Lower lobe of right lung (tissue), 2 donors: ENCODE measurements at regions not wholly inside any gene's neighbourhood (a gene's known extent, or its start where the extent isn't known, plus 50 kb on each side); places are given as distances from the start of the nearest gene placed in this dataset.

Experiments used
- ATAC-seq, 2 donors: fragments of 200-7000 bp; cut with Tn5 transposase; one replicate each; pipeline ENCODE4 v1.9.1; 2020 to 2022; ENCODE audit warnings: mild to moderate bottlenecking in 2 of 2, moderate library complexity in 2 of 2
- DNase-seq: peaks from one replicate; pipeline ENCODE4 v3.0.0-alpha.2; 2020
- H3K27ac ChIP-seq: fragments of 200-600 bp; one replicate; pipeline ENCODE4 v1.8.0; 2022
- H3K27me3 ChIP-seq: fragments of 200-600 bp; one replicate; pipeline ENCODE4 v1.8.0; 2022; ENCODE audit warnings: low read depth
- H3K36me3 ChIP-seq: fragments of 200-600 bp; one replicate; pipeline ENCODE4 v1.8.0; 2022; ENCODE audit warnings: mild to moderate bottlenecking
- H3K4me1 ChIP-seq: fragments of 200-600 bp; one replicate; pipeline ENCODE4 v1.8.0; 2022
- H3K4me3 ChIP-seq: fragments of 200-600 bp; one replicate; pipeline ENCODE4 v1.8.0; 2022; ENCODE audit warnings: mild to moderate bottlenecking
- H3K9me3 ChIP-seq: fragments of 200-600 bp; one replicate; pipeline ENCODE4 v1.8.0; 2022
- intact Hi-C: fragments of 100-400 bp; cut with DNase I; formaldehyde crosslinking; loops from one replicate; pipeline ENCODE4 v1.11.0; 2022
- TF ChIP-seq, protein P1 (sequence below): fragments of 200-600 bp; IDR thresholded peaks from one replicate; pipeline ENCODE4 v1.8.0; 2022; ENCODE audit warnings: antibody characterized with exemption, mild to moderate bottlenecking
- donor health status: DM: no; HTN: yes; CAD: no; lungs with severe emphysema.

DNA sequence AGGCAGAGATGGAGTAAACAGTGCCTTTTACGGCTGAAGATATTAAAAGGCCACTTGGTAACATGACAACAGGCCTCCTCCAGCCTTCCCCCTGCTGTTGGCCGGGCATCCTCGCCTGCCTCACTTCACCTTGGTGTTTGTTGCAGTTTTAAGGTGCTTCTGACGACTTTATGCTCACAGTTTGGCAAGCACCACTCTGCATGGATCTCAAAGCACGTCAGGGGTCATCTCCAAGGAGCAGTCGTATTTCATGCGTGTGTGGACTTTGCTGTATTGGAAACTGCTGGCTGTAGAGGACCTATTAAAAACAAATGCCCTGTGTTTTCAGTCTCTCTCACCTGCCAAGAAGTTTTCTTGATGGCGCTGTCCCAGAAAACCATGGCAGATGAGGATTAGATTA is 483.1 kb downstream of the RPS24 start:
- Histone ChIP-seq H3K4me1 (peaks cover 3% of the 10 kb centered on the region), H3K27ac (no peak overlapping the region), H3K9me3 (no peaks in the 10 kb centered on the region), H3K27me3 (no peaks in the 10 kb centered on the region), H3K4me3 (no peak overlapping the region), H3K36me3 (no peaks in the 10 kb centered on the region)
- TF ChIP-seq, protein P1, sequence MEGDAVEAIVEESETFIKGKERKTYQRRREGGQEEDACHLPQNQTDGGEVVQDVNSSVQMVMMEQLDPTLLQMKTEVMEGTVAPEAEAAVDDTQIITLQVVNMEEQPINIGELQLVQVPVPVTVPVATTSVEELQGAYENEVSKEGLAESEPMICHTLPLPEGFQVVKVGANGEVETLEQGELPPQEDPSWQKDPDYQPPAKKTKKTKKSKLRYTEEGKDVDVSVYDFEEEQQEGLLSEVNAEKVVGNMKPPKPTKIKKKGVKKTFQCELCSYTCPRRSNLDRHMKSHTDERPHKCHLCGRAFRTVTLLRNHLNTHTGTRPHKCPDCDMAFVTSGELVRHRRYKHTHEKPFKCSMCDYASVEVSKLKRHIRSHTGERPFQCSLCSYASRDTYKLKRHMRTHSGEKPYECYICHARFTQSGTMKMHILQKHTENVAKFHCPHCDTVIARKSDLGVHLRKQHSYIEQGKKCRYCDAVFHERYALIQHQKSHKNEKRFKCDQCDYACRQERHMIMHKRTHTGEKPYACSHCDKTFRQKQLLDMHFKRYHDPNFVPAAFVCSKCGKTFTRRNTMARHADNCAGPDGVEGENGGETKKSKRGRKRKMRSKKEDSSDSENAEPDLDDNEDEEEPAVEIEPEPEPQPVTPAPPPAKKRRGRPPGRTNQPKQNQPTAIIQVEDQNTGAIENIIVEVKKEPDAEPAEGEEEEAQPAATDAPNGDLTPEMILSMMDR = no peak
- DNase-seq (no peak), ATAC-seq (peak in 1 of 2 donors; percentile 25)
- intact Hi-C loops = no loop called here

DNA sequence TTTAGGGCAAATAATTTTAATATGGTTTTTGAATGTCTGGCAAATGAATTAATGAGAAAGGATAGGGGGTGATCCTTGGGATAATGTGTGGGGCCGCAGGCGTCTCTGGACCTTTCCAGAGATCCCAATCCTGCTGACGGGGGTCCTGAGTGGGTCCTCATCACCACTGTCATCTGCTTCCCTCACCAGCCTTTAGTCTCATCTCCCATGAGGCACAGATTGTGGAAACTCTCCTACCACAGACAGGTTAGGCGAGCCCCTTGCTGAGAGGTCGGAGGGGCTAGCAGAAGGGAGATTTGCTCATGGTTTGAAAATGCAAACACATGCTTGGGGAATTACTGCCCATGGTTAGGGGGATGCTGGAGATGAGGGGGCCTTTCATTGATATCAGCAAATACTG is 484.6 kb downstream of the RPS24 start:
- intact Hi-C loops = no loop called here
- DNase-seq = no peak
- Histone ChIP-seq H3K9me3 (no peaks in the 10 kb centered on the region), H3K27me3 (no peaks in the 10 kb centered on the region), H3K27ac (no peak overlapping the region), H3K4me3 (no peak overlapping the region), H3K36me3 (no peaks in the 10 kb centered on the region), H3K4me1 (no peaks in the 10 kb centered on the region)
- TF ChIP-seq, protein P1 = no peak
- no peak for ATAC-seq

GRCh38 chr10:78520737-78521430 is 487.2 kb downstream of the RPS24 start:
- no peak for DNase-seq
- TF ChIP-seq, protein P1 = no peak
- peak; percentile 25 to 45 for ATAC-seq
- Histone ChIP-seq H3K27ac (no peak overlapping the region), H3K4me1 (no peaks in the 10 kb centered on the region), H3K4me3 (no peak overlapping the region), H3K36me3 (no peaks in the 10 kb centered on the region), H3K27me3 (no peaks in the 10 kb centered on the region), H3K9me3 (no peaks in the 10 kb centered on the region)
- intact Hi-C loops = no loop called here

- TF ChIP-seq, protein P1 = no peak
- intact Hi-C loops = no loop called here
- no peak for ATAC-seq
These were observed 489.8 kb downstream of the RPS24 start for GRCh38 chr10:78523453-78523852.

GRCh38 chr10:78524342-78524741 is 490.7 kb downstream of the RPS24 start:
- TF ChIP-seq, protein P1 = no peak
- DNase-seq (no peak), ATAC-seq (no peak)
- no peaks in the 10 kb centered on the region for H3K9me3 ChIP-seq
- no peak overlapping the region for H3K27ac ChIP-seq
- no peaks in the 10 kb centered on the region for H3K27me3 ChIP-seq
- no peaks in the 10 kb centered on the region for H3K4me1 ChIP-seq
- H3K4me3 ChIP-seq = no peak overlapping the region
- no peaks in the 10 kb centered on the region for H3K36me3 ChIP-seq
- intact Hi-C loops = no loop called here

More at GRCh38 chr10:78523453-78523852, 489.8 kb downstream of the RPS24 start:
- no peak overlapping the region for H3K4me3 ChIP-seq
- H3K4me1 ChIP-seq = no peaks in the 10 kb centered on the region
- H3K9me3 ChIP-seq = no peaks in the 10 kb centered on the region
- DNase-seq = no peak
- H3K36me3 ChIP-seq = no peaks in the 10 kb centered on the region
- H3K27me3 ChIP-seq = no peaks in the 10 kb centered on the region
- H3K27ac ChIP-seq = no peak overlapping the region
